ENCODE measurements at regions not wholly inside any gene's neighbourhood (a gene's known extent, or its start where the extent isn't known, plus 50 kb on each side); places are given as distances from the start of the nearest gene placed in this dataset.
A peak's percentile ranks its signal among the peaks of the same experiment; 100 is the strongest.
"Not testable (repeated sequence)": the region's sequence is repeated elsewhere in the genome, so short reads cannot be mapped to it uniquely, and the experiment has no call there.

- no peak for DNase-seq
Measured at GRCh38 chr3:88812576-88812975, 294.8 kb upstream of the EPHA3 start.

GRCh38 chr3:88816445-88816844 is 291.0 kb upstream of the EPHA3 start:
- no peak for DNase-seq

- DNase-seq: no peak
Measured at GRCh38 chr3:88824666-88825564, 282.5 kb upstream of the EPHA3 start.

GRCh38 chr3:88828466-88828865 is 279.0 kb upstream of the EPHA3 start:
- DNase-seq: no peak

- DNase-seq: no peak
Measured at GRCh38 chr3:88852606-88853005, 254.8 kb upstream of the EPHA3 start.

- DNase-seq: no peak
Measured at GRCh38 chr3:88863196-88863595, 244.2 kb upstream of the EPHA3 start.

GRCh38 chr3:88876724-88877123 is 230.7 kb upstream of the EPHA3 start:
- no peak for DNase-seq

- no peak for DNase-seq
Measured at GRCh38 chr3:88879905-88880304, 227.5 kb upstream of the EPHA3 start.

GRCh38 chr3:88882121-88882520 is 225.3 kb upstream of the EPHA3 start:
- DNase-seq: no peak

GRCh38 chr3:88886624-88887023 is 220.8 kb upstream of the EPHA3 start:
- not testable (repeated sequence) for DNase-seq

GRCh38 chr3:88896026-88896425 is 211.4 kb upstream of the EPHA3 start:
- DNase-seq: peak in 1 of 3 experiments; percentile 34

GRCh38 chr3:88912294-88912877 is 195.0 kb upstream of the EPHA3 start:
- DNase-seq: peak in 2 of 3 experiments; percentile 32 to 81

GRCh38 chr3:88918841-88919240 is 188.6 kb upstream of the EPHA3 start:
- DNase-seq: no peak

GRCh38 chr3:88921986-88922385 is 185.4 kb upstream of the EPHA3 start:
- no peak for DNase-seq

GRCh38 chr3:88926221-88926620 is 181.2 kb upstream of the EPHA3 start:
- DNase-seq: no peak

- no peak for DNase-seq
Measured at GRCh38 chr3:88930611-88931010, 176.8 kb upstream of the EPHA3 start.

GRCh38 chr3:88936831-88937230 is 170.6 kb upstream of the EPHA3 start:
- DNase-seq: peak in 2 of 3 experiments; percentile 52 to 84

GRCh38 chr3:88940296-88940695 is 167.1 kb upstream of the EPHA3 start:
- no peak for DNase-seq

GRCh38 chr3:88947013-88947412 is 160.4 kb upstream of the EPHA3 start:
- DNase-seq: no peak

GRCh38 chr3:88954853-88955252 is 152.6 kb upstream of the EPHA3 start:
- no peak for DNase-seq

GRCh38 chr3:88955274-88955673 is 152.1 kb upstream of the EPHA3 start:
- no peak for DNase-seq

- no peak for DNase-seq
Measured at GRCh38 chr3:88957711-88958439, 149.5 kb upstream of the EPHA3 start.

- no peak for DNase-seq
Measured at GRCh38 chr3:88960019-88960418, 147.4 kb upstream of the EPHA3 start.

GRCh38 chr3:88963003-88963402 is 144.4 kb upstream of the EPHA3 start:
- no peak for DNase-seq
